WTC11 (cell line): ENCODE measurements at regions not wholly inside any gene's neighbourhood (a gene's known extent, or its start where the extent isn't known, plus 50 kb on each side); places are given as distances from the start of the nearest gene placed in this dataset.
A peak's percentile ranks its signal among the peaks of the same experiment; 100 is the strongest.

Experiments
- ATAC-seq: fragments of 200-7000 bp; cut with Tn5 transposase; 2 replicates; pipeline ENCODE4 v1.10.0; 2021; ENCODE audit warnings: mild to moderate bottlenecking, moderate library complexity
- CTCF ChIA-PET: fragments of 300-600 bp; sonication (Branson Sonifier 250); formaldehyde crosslinking; loops from one replicate; lab custom pipeline; 2021; ENCODE audit warnings: antibody characterized with exemption; lab: Charles Lee
- POLR2A ChIA-PET: fragments of 350-600 bp; sonication (Branson Sonifier 250); formaldehyde crosslinking; loops from one replicate; lab custom pipeline; 2021; ENCODE audit warnings: antibody characterized with exemption; lab: Charles Lee
- DNase-seq: peaks from one replicate; pipeline ENCODE4 v3.0.0; 2021; ENCODE audit warnings: low spot score
- H3K27ac Mint-ChIP-seq: 2 replicates; pipeline ENCODE4 v1.8.0; 2021; ENCODE audit warnings: mixed read lengths
- H3K27me3 Mint-ChIP-seq: 2 replicates; pipeline ENCODE4 v1.8.0; 2021; ENCODE audit warnings: low read depth, mild to moderate bottlenecking, moderate library complexity, mixed read lengths
- H3K36me3 Mint-ChIP-seq: 2 replicates; pipeline ENCODE4 v1.8.0; 2021; ENCODE audit warnings: mixed read lengths
- H3K4me1 Mint-ChIP-seq: 2 replicates; pipeline ENCODE4 v1.8.0; 2022; ENCODE audit warnings: mixed read lengths
- H3K4me3 Mint-ChIP-seq: 2 replicates; pipeline ENCODE4 v1.8.0; 2021; ENCODE audit warnings: mild to moderate bottlenecking, moderate library complexity, mixed read lengths
- H3K9me3 Mint-ChIP-seq: 2 replicates; pipeline ENCODE4 v1.8.0; 2021; ENCODE audit warnings: mixed read lengths
- CBFB ChIP-seq: sonication (generic); formaldehyde crosslinking; IDR thresholded peaks from 2 replicates; pipeline ENCODE4 v1.8.1; 2022; ENCODE audit warnings: mild to moderate bottlenecking, low read depth, missing genetic modification reagents
- CREB1 ChIP-seq: sonication (generic); formaldehyde crosslinking; IDR thresholded peaks from 2 replicates; pipeline ENCODE4 v1.8.0; 2023; ENCODE audit warnings: mild to moderate bottlenecking, missing genetic modification reagents
- ELF4 ChIP-seq: sonication (generic); formaldehyde crosslinking; IDR thresholded peaks from 2 replicates; pipeline ENCODE4 v1.8.1; 2022; ENCODE audit warnings: low read depth, mild to moderate bottlenecking, moderate library complexity, missing genetic modification reagents
- FOXJ3 ChIP-seq: sonication (generic); formaldehyde crosslinking; IDR thresholded peaks from 2 replicates; pipeline ENCODE4 v1.9.0; 2021; ENCODE audit warnings: missing genetic modification reagents, mild to moderate bottlenecking, borderline replicate concordance
- GABPB1 ChIP-seq: sonication (generic); formaldehyde crosslinking; IDR thresholded peaks from 2 replicates; pipeline ENCODE4 v1.8.1; 2023; ENCODE audit warnings: mild to moderate bottlenecking, missing genetic modification reagents
- IRF2 ChIP-seq: sonication (generic); formaldehyde crosslinking; IDR thresholded peaks from 2 replicates; pipeline ENCODE4 v1.8.0; 2022; ENCODE audit warnings: low read depth, missing genetic modification reagents, borderline replicate concordance
- JUN ChIP-seq: sonication (generic); formaldehyde crosslinking; IDR thresholded peaks from 2 replicates; pipeline ENCODE4 v1.8.0; 2023; ENCODE audit warnings: mild to moderate bottlenecking, missing genetic modification reagents
- NFATC4 ChIP-seq: fragments of 250-450 bp; sonication (Bioruptor Pico); IDR thresholded peaks from 2 replicates; pipeline ENCODE4 v1.9.0; 2021; ENCODE audit warnings: mild to moderate bottlenecking
- NFE2L1 ChIP-seq: sonication (generic); formaldehyde crosslinking; IDR thresholded peaks from 2 replicates; pipeline ENCODE4 v1.8.1; 2023; ENCODE audit warnings: missing genetic modification reagents
- NFYB ChIP-seq: sonication (generic); formaldehyde crosslinking; conservative IDR thresholded peaks from 2 replicates; pipeline ENCODE4 v1.8.0; 2022; ENCODE audit warnings: low read depth, missing genetic modification reagents
- NR2C2 ChIP-seq: sonication (generic); formaldehyde crosslinking; IDR thresholded peaks from 2 replicates; pipeline ENCODE4 v1.8.0; 2022; ENCODE audit warnings: mild to moderate bottlenecking, missing genetic modification reagents
- PRRX2 ChIP-seq: fragments of 250-450 bp; sonication (Bioruptor Pico); IDR thresholded peaks from 2 replicates; pipeline ENCODE4 v1.8.0; 2021; ENCODE audit warnings: mild to moderate bottlenecking
- RORB ChIP-seq: fragments of 250-450 bp; sonication (Bioruptor Pico); IDR thresholded peaks from 2 replicates; pipeline ENCODE4 v1.9.0; 2021; ENCODE audit warnings: mild to moderate bottlenecking
- SMAD3 ChIP-seq: sonication (generic); formaldehyde crosslinking; IDR thresholded peaks from 2 replicates; pipeline ENCODE4 v1.8.0; 2022; ENCODE audit warnings: missing genetic modification reagents, mild to moderate bottlenecking, borderline replicate concordance
- SP1 ChIP-seq: sonication (generic); formaldehyde crosslinking; conservative IDR thresholded peaks from 2 replicates; pipeline ENCODE4 v1.8.1; 2022; ENCODE audit warnings: missing genetic modification reagents
- TCF7 ChIP-seq: sonication (generic); formaldehyde crosslinking; IDR thresholded peaks from 2 replicates; pipeline ENCODE4 v1.8.0; 2022; ENCODE audit warnings: mild to moderate bottlenecking, low read depth, missing genetic modification reagents, moderate library complexity
- TEAD1 ChIP-seq: sonication (generic); formaldehyde crosslinking; IDR thresholded peaks from 2 replicates; pipeline ENCODE4 v1.8.0; 2022; ENCODE audit warnings: mild to moderate bottlenecking, missing genetic modification reagents
- TEAD4 ChIP-seq: sonication (generic); formaldehyde crosslinking; IDR thresholded peaks from 2 replicates; pipeline ENCODE4 v1.8.0; 2022; ENCODE audit warnings: mild to moderate bottlenecking, missing genetic modification reagents
- ZMAT4 ChIP-seq: fragments of 250-450 bp; sonication (Bioruptor Pico); IDR thresholded peaks from 2 replicates; pipeline ENCODE4 v1.9.0; 2021; ENCODE audit warnings: mild to moderate bottlenecking
- ZNF138 ChIP-seq: sonication (generic); formaldehyde crosslinking; conservative IDR thresholded peaks from 2 replicates; pipeline ENCODE4 v1.8.1; 2022; ENCODE audit warnings: mild to moderate bottlenecking, moderate library complexity, missing genetic modification reagents
- ZNF219 ChIP-seq: sonication (generic); formaldehyde crosslinking; IDR thresholded peaks from 2 replicates; pipeline ENCODE4 v1.8.0; 2023; ENCODE audit warnings: missing genetic modification reagents, mild to moderate bottlenecking, borderline replicate concordance
- ZNF263 ChIP-seq: sonication (generic); formaldehyde crosslinking; IDR thresholded peaks from 2 replicates; pipeline ENCODE4 v1.8.1; 2022; ENCODE audit warnings: low read depth, mild to moderate bottlenecking, moderate library complexity, missing genetic modification reagents
- ZNF317 ChIP-seq: sonication (generic); formaldehyde crosslinking; IDR thresholded peaks from 2 replicates; pipeline ENCODE4 v1.8.1; 2023; ENCODE audit warnings: low read depth, mild to moderate bottlenecking, moderate library complexity, missing genetic modification reagents, borderline replicate concordance
- ZNF396 ChIP-seq: fragments of 250-450 bp; sonication (Bioruptor Pico); IDR thresholded peaks from 2 replicates; pipeline ENCODE4 v1.8.0; 2021; ENCODE audit warnings: mild to moderate bottlenecking, moderate library complexity, borderline replicate concordance
- ZNF416 ChIP-seq: fragments of 250-450 bp; sonication (Bioruptor Pico); IDR thresholded peaks from 2 replicates; pipeline ENCODE4 v1.9.0; 2021; ENCODE audit warnings: mild to moderate bottlenecking, inconsistent platforms
- ZNF423 ChIP-seq: fragments of 250-450 bp; sonication (Bioruptor Pico); IDR thresholded peaks from 2 replicates; pipeline ENCODE4 v2.1.2; 2022; ENCODE audit warnings: mild to moderate bottlenecking, moderate library complexity
- TF ChIP-seq, protein P1 (sequence below): sonication (generic); formaldehyde crosslinking; IDR thresholded peaks from 2 replicates; pipeline ENCODE4 v1.8.1; 2023; ENCODE audit warnings: mild to moderate bottlenecking, missing genetic modification reagents
- TF ChIP-seq, protein P2 (sequence below): sonication (generic); formaldehyde crosslinking; IDR thresholded peaks from 2 replicates; pipeline ENCODE4 v1.8.0; 2022; ENCODE audit warnings: mild to moderate bottlenecking, missing genetic modification reagents
- TF ChIP-seq, protein P3 (sequence below): sonication (generic); formaldehyde crosslinking; IDR thresholded peaks from 2 replicates; pipeline ENCODE4 v1.8.0; 2022; ENCODE audit warnings: mild to moderate bottlenecking, missing genetic modification reagents
- TF ChIP-seq, protein P4 (sequence below): sonication (generic); formaldehyde crosslinking; IDR thresholded peaks from 2 replicates; pipeline ENCODE4 v1.8.0; 2023; ENCODE audit warnings: mild to moderate bottlenecking, missing genetic modification reagents
- TF ChIP-seq, protein P5 (sequence below): fragments of 250-450 bp; sonication (Bioruptor Pico); IDR thresholded peaks from 2 replicates; pipeline ENCODE4 v1.9.0; 2021; ENCODE audit warnings: moderate library complexity, mild to moderate bottlenecking, inconsistent platforms, borderline replicate concordance

- ChIA-PET POLR2A (no interaction called here), CTCF (no interaction called here)
- no peaks in the 10 kb centered on the region for H3K27me3 Mint-ChIP-seq
- TF ChIP-seq ZNF138 (CRISPR knock-in tag) (no peak), ZNF219 (CRISPR knock-in tag) (no peak), RORB (CRISPR knock-in tag) (no peak), GABPB1 (CRISPR knock-in tag) (no peak), PRRX2 (no peak), TCF7 (CRISPR knock-in tag) (no peak), FOXJ3 (CRISPR knock-in tag) (no peak), ZNF396 (CRISPR knock-in tag) (no peak), JUN (CRISPR knock-in tag) (no peak), IRF2 (CRISPR knock-in tag) (no peak), ZNF416 (no peak), ZNF263 (no peak), SP1 (no peak), ZNF423 (no peak), NFATC4 (CRISPR knock-in tag) (no peak), TEAD4 (no peak)
- TF ChIP-seq, protein P1, sequence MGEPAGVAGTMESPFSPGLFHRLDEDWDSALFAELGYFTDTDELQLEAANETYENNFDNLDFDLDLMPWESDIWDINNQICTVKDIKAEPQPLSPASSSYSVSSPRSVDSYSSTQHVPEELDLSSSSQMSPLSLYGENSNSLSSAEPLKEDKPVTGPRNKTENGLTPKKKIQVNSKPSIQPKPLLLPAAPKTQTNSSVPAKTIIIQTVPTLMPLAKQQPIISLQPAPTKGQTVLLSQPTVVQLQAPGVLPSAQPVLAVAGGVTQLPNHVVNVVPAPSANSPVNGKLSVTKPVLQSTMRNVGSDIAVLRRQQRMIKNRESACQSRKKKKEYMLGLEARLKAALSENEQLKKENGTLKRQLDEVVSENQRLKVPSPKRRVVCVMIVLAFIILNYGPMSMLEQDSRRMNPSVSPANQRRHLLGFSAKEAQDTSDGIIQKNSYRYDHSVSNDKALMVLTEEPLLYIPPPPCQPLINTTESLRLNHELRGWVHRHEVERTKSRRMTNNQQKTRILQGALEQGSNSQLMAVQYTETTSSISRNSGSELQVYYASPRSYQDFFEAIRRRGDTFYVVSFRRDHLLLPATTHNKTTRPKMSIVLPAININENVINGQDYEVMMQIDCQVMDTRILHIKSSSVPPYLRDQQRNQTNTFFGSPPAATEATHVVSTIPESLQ (CRISPR knock-in tag): no peak
- TF ChIP-seq, protein P2, sequence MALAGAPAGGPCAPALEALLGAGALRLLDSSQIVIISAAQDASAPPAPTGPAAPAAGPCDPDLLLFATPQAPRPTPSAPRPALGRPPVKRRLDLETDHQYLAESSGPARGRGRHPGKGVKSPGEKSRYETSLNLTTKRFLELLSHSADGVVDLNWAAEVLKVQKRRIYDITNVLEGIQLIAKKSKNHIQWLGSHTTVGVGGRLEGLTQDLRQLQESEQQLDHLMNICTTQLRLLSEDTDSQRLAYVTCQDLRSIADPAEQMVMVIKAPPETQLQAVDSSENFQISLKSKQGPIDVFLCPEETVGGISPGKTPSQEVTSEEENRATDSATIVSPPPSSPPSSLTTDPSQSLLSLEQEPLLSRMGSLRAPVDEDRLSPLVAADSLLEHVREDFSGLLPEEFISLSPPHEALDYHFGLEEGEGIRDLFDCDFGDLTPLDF (CRISPR knock-in tag): no peak
- TF ChIP-seq, protein P3, sequence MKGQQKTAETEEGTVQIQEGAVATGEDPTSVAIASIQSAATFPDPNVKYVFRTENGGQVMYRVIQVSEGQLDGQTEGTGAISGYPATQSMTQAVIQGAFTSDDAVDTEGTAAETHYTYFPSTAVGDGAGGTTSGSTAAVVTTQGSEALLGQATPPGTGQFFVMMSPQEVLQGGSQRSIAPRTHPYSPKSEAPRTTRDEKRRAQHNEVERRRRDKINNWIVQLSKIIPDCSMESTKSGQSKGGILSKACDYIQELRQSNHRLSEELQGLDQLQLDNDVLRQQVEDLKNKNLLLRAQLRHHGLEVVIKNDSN (CRISPR knock-in tag): no peak
- TF ChIP-seq, protein P4, sequence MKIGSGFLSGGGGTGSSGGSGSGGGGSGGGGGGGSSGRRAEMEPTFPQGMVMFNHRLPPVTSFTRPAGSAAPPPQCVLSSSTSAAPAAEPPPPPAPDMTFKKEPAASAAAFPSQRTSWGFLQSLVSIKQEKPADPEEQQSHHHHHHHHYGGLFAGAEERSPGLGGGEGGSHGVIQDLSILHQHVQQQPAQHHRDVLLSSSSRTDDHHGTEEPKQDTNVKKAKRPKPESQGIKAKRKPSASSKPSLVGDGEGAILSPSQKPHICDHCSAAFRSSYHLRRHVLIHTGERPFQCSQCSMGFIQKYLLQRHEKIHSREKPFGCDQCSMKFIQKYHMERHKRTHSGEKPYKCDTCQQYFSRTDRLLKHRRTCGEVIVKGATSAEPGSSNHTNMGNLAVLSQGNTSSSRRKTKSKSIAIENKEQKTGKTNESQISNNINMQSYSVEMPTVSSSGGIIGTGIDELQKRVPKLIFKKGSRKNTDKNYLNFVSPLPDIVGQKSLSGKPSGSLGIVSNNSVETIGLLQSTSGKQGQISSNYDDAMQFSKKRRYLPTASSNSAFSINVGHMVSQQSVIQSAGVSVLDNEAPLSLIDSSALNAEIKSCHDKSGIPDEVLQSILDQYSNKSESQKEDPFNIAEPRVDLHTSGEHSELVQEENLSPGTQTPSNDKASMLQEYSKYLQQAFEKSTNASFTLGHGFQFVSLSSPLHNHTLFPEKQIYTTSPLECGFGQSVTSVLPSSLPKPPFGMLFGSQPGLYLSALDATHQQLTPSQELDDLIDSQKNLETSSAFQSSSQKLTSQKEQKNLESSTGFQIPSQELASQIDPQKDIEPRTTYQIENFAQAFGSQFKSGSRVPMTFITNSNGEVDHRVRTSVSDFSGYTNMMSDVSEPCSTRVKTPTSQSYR (CRISPR knock-in tag): no peak
- peaks cover 27% of the 10 kb centered on the region for H3K4me1 Mint-ChIP-seq
- H3K36me3 Mint-ChIP-seq: no peaks in the 10 kb centered on the region
- DNase-seq (no peak), ATAC-seq (peak; percentile 80)
- no peaks in the 10 kb centered on the region for H3K9me3 Mint-ChIP-seq
- no peak overlapping the region for H3K27ac Mint-ChIP-seq
- no peak overlapping the region for H3K4me3 Mint-ChIP-seq
These were observed 108.2 kb upstream of the KLF4 start for GRCh38 chr9:107597743-107598217.

DNA sequence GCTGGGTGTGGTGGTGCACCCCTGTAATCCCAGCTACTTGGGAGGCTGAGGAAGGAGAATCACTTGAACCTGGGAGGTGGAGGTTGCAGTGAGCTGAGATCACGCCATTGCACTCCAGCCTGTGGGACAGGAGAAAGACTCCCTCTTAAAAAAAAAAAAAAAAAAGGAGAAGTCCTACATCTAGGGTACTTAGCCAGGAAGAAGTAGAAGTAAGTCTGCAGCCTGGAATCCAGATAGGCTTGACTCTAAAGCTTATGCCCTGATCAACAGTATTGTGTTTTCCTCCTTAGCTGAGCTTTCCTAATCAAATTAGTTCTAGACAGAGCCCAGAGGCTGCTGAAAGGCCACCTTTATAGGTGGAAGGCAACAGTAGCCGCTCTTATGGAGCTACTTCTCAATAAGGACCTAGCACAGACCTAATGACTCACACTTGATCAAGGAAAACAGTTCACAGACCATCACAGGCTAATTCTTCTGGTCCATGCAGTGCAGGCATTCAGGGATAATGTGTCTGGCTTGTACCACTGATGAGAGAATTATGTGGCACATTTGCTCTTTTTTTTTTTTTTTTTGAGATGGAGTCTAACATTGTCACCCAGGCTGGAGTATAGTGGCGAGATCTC lies 105.5 kb upstream of the KLF4 start:
- H3K4me1 Mint-ChIP-seq: peaks cover 27% of the 10 kb centered on the region
- no peaks in the 10 kb centered on the region for H3K27me3 Mint-ChIP-seq
- H3K4me3 Mint-ChIP-seq: no peak overlapping the region
- POLR2A ChIA-PET: no interaction called here
- CTCF ChIA-PET: interaction anchor here (0.6 to 1.6 kb wide), 2 partner anchors 129 to 972 kb away, joined by 5 read pairs; no protein-coding TSS in a partner anchor
- H3K27ac Mint-ChIP-seq: no peak overlapping the region
- H3K36me3 Mint-ChIP-seq: no peaks in the 10 kb centered on the region
- no peaks in the 10 kb centered on the region for H3K9me3 Mint-ChIP-seq
- no peak for DNase-seq
- ATAC-seq: no peak
- TF ChIP-seq, protein P5, sequence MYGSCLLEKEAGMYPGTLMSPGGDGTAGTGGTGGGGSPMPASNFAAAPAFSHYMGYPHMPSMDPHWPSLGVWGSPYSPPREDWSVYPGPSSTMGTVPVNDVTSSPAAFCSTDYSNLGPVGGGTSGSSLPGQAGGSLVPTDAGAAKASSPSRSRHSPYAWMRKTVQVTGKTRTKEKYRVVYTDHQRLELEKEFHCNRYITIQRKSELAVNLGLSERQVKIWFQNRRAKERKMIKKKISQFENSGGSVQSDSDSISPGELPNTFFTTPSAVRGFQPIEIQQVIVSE: no peak
- TF ChIP-seq ZNF317 (CRISPR knock-in tag) (no peak), TEAD4 (no peak), CREB1 (CRISPR knock-in tag) (no peak), NR2C2 (CRISPR knock-in tag) (no peak), NFE2L1 (CRISPR knock-in tag) (no peak), SMAD3 (CRISPR knock-in tag) (no peak), CBFB (CRISPR knock-in tag) (no peak), ELF4 (CRISPR knock-in tag) (no peak), ZNF263 (no peak), TEAD1 (no peak), ZMAT4 (CRISPR knock-in tag) (no peak), NFYB (CRISPR knock-in tag) (no peak)
